Stimulated activated CD8-positive, alpha-beta memory T cell treated with anti-CD3 and anti-CD28 coated beads, Interleukin-4, amount 100 ng/mL, for 24 hours (primary cell): ENCODE measurements at regions not wholly inside any gene's neighbourhood (a gene's known extent, or its start where the extent isn't known, plus 50 kb on each side); places are given as distances from the start of the nearest gene placed in this dataset.
"Not testable (repeated sequence)": the region's sequence is repeated elsewhere in the genome, so short reads cannot be mapped to it uniquely, and the experiment has no call there.

Experiments
- DNase-seq: peaks from one replicate; pipeline ENCODE4 v3.0.0-alpha.2; 2020; ENCODE audit warnings: low read depth

GRCh38 chrX:150238632-150239382, 124.3 kb upstream of the MAMLD1 start:
- no peak for DNase-seq

- no peak for DNase-seq
Measured at GRCh38 chrX:150239946-150240642, 123.0 kb upstream of the MAMLD1 start.

GRCh38 chrX:150240643-150240970, 122.5 kb upstream of the MAMLD1 start:
- DNase-seq = no peak

- DNase-seq = no peak
Measured at GRCh38 chrX:150253959-150254620, 109.0 kb upstream of the MAMLD1 start.

GRCh38 chrX:150254909-150255308, 108.2 kb upstream of the MAMLD1 start:
- no peak for DNase-seq

GRCh38 chrX:150255441-150256296, 107.4 kb upstream of the MAMLD1 start:
- no peak for DNase-seq

- DNase-seq = no peak
Measured at GRCh38 chrX:150256297-150256650, 106.8 kb upstream of the MAMLD1 start.

- DNase-seq = no peak
Measured at GRCh38 chrX:150257353-150258175, 105.6 kb upstream of the MAMLD1 start.

GRCh38 chrX:150258176-150258425, 105.0 kb upstream of the MAMLD1 start:
- DNase-seq = no peak

- DNase-seq = no peak
Measured at GRCh38 chrX:150258463-150259430, 104.4 kb upstream of the MAMLD1 start.

GRCh38 chrX:150262456-150262855, 100.7 kb upstream of the MAMLD1 start:
- no peak for DNase-seq

- DNase-seq = no peak
Measured at GRCh38 chrX:150268839-150269355, 94.2 kb upstream of the MAMLD1 start.

- DNase-seq = no peak
Measured at GRCh38 chrX:150269605-150270254, 93.4 kb upstream of the MAMLD1 start.

- no peak for DNase-seq
Measured at GRCh38 chrX:150270622-150271021, 92.5 kb upstream of the MAMLD1 start.

- not testable (repeated sequence) for DNase-seq
Measured at GRCh38 chrX:150273575-150274294, 89.4 kb upstream of the MAMLD1 start.

- DNase-seq = no peak
Measured at GRCh38 chrX:150282953-150283352, 80.2 kb upstream of the MAMLD1 start.

GRCh38 chrX:150291014-150291413, 72.1 kb upstream of the MAMLD1 start:
- DNase-seq = no peak

- no peak for DNase-seq
Measured at GRCh38 chrX:150293311-150294013, 69.7 kb upstream of the MAMLD1 start.
